GM21423 (cell line): ENCODE measurements at regions not wholly inside any gene's neighbourhood (a gene's known extent, or its start where the extent isn't known, plus 50 kb on each side); places are given as distances from the start of the nearest gene placed in this dataset.

Experiments
- ATAC-seq: cut with Tn5 transposase; IDR thresholded peaks from one replicate; pipeline ENCODE4 v1.9.1; 2021; ENCODE audit warnings: mild to moderate bottlenecking, moderate library complexity; ENCODE audit not compliant: unreplicated experiment

DNA sequence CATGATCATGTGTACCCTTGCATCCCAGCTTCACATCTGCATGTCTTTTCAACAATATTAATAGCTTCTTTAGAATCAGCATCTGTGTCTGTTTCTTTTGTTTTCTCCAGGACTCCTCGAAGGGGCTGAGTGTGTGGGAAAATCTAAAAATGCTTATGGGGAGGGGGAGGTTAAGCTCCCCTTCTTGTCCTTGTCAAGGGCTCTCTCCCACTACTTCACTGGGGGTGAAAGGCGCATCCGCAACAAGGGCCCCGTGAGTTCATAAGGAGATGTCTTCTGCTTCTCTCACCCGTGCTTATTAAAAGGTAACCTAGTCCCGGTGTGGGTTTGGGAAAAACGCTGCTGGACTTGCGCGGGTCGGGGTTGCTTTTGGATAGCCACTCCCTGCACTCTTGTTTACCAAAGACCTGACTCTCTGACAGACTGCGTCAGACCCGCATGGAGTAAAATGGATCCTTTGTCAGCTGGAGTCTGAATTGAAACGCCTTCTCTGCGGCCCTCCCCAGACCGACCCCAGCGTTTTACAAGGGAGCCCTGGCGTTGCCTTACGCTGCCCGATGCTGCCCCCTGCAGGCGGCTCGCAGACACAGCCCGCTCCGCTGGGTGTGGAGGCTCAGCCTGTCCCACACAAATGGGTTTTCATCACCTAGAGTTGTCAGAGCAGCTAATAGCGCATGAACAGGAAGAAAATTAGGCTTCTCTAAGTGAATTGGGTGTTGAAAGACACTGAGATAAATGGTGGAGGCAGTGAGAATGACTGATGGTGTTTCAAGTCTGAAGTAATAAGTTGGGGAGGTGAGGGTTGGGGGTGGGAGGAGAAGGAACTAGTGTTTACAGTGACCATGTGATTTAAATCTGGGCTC is 53.8 kb downstream of the IER5 start:
- peak; percentile 76 for ATAC-seq

DNA sequence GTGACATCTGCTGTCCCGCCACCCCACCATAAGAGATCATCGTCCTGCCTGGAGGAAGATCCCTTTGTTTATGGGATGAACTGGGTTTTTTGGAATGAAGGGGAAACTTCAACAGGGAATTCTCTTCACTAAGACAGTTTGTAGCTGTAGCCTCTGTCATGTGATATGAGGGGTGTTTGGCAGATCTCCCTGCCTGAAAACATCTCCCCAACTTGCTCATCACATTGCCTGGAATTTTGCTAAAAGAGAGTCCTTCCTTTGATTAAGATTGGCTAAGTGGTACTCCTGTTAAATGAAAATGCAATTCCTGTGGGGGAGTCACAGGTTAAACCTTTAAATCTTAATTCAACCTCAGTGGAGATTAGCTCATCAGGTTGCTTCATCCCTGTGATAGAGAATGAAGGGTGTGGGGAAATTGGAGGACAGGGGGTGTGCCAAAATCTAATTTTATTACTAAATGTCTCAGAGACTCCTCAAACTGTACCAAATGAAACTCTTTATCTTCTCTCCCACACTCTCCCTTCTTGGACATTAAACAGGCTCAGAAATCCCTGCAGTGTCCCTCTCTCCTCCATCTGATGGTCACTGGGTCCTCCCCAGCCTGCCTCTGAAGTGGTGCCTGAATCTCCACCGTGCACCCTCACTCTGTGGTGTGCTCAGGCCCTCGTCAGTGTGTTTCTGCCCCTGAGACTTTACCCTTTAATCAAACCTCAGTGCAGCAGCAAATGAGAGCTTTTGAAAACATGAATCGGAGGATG is 54.8 kb downstream of the IER5 start:
- no peak for ATAC-seq

DNA sequence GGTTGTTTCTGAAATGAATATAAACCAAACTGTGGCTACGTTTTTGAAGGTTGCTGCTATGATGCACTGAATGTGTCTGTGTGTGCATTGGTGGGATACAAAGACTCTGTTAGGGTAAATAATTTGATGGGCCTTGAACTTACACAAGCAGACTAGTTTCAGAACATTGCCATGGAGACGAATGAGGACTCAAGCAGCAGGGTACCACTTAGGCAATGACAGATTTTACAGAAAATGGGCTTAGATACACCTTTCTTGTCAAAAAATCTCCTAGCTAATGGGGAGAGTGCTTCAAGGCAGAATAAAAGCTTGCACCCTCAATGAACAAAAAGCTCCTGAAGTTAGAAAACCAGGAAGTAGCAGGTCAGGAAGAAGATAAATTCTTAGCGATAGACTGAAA is 55.7 kb downstream of the IER5 start:
- no peak for ATAC-seq

DNA sequence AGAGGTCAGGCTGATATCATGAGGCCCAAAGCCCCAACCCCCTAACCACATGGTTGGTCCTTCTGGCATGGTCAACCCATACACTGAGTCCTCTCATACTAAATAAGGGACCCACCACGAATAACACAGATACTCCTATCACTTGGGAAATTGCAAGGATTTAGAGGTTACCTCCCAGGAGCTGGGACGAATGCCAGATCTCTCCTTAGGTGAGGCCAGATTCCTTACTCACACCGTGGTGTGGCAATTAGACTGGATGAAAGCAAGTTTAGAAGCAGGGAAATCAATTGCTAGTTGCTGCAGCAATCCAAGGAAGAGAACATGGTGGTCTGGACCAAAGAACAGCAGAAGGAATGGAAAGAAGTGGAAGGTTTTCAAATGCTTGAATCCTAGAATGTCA is 60.1 kb downstream of the IER5 start:
- ATAC-seq, result no peak

DNA sequence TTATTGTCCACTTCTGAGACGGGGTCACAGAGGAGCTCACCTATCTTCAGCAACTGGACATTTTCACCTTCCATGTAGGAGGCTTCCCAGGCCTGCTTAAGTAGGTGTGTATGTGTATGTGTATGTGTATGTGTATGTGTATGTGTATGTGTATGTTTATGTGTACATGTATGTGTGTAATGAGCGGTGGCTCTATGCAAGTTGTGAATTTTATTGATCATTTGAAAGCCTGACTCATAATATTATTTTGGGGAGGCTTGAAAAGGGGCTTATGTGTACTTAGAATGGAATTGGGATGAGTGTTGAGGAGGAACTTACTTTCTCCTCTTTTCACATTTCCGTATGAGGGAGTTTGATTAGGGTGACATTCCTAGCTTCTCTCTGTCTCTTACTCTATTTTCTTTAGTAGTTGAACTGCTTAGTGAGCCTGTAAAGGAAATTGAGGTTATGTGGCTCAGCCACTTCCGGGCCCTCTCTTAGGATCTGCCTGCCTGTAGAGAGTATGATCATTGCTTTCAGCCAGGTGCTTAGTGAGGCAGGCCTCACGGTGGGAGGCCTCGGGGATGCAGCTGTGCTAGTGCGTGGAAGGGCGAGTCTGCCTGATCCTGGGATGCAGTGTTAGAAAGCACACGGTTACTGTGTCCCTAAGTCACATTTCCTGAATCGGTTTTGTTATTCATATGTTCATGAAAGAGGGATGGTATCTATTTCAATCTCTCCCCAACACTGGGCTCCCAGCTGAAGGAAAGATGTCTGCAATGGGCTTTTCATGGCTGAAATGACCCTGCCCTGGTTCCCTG is 61.0 kb downstream of the IER5 start:
- peak; percentile 80 for ATAC-seq

DNA sequence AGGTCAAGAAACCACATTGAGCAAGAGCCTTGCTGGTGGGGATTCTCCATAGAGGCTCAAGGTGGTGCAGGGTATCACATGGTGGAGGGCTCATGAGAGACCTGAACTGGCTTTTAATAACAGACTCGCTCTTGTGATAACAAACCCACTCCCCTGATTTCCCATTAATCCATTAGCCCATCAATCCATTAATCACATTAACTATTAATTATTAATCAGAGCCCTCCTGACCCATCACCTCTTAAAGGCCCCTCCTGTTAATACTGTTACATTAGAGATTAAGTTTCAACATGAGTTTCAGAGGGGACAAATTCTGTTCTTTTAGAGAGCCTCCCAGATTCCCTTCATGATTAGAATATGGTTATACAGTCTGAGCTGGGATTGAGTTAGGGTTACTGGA is 61.8 kb downstream of the IER5 start:
- ATAC-seq, result no peak

DNA sequence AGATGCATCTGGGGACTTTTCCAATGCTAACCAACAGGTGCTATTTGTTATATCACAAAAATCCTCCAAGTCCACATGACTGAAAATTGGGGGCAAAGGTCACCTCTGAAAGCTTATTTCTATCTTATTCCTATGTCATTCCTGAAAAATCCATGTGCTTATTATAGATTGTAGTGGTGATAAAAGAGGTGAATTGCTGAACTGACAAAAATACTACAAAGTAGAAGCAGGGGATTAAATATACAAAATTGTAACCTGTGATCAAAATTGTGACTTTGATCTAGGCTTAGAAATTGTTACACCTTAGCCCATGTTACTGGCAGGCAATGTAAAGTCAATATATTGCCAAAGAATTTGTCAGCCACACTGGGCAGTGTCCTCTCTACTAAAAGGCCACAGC is 62.3 kb downstream of the IER5 start:
- ATAC-seq, result no peak

DNA sequence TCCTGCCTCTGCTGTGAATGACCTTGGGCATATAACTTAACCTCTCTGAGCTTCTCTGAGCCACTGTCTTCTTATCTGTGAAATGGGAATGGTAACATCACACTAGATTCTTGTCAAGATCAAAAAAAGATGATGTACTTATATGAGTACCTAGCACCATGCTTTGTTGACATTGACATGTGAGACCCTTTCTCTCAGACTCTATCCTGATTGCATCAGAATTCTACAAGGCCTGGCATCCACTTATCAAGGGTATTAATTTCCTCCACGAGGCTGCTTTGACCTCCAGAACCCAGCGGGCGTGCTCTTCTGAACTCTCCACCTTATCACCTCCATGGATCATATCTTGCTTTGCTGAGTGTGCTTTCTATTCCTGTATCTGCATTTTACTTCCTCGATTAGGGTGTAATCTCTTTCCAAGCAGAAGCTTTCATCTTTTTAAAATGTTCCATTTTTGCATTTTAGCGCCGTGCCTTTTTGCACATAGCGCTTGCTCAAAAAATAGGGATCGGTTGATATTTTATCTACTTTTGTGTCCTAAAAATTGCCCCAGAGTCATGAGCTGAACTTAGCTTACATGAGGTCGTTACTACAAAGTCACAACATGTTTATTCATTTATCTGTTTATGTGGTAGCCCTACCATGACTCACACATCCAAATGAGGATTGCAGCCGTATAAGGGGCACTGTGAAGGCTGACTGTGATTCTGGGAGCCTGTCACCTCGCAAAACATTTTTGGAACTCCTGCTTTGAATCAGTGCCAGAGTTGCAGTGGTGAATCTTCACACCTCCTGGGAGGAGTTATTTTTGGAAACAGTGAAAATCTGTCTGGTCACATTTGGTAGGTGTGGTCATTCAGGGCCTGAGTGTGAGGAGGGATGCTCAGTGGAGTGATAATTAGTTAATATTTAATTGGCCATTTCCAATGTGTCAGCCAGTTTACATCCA is 63.2 kb downstream of the IER5 start:
- peak; percentile 36 for ATAC-seq

DNA sequence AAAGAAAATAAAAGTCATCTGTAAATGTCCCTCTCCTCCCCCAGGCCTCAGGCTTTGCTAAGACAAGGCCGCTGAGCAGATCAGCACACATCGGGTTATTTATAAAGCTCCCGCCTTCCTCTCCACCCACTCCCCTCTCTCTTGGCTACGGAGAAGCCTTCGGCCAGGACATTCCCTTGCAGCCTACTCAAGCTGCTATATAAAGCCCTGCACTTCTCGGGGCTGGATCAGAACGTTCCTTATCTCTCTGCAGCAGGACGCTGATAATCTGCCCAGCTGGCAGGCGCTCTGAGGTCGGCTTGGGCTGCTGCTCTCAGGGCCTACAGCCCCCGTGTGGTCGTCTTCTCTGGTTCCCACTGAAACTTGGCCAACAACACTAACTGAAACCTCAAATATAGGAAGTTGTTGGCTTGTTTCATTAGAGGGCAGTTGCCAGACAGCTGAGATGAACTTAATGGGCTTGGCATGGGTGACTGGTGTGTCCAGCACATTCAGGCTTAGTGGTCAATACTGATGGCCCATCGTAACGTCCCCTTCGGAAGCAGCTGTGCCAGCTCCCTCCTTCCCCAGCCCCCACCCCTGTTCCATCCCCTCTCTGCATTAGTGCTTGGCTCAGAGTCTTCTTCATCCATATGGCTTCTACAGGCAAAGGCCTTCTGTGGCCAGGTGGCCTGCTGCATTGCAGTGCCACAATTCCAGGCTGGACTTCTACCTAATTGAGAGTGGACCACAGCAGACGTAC is 64.6 kb downstream of the IER5 start:
- peak; percentile 61 for ATAC-seq

DNA sequence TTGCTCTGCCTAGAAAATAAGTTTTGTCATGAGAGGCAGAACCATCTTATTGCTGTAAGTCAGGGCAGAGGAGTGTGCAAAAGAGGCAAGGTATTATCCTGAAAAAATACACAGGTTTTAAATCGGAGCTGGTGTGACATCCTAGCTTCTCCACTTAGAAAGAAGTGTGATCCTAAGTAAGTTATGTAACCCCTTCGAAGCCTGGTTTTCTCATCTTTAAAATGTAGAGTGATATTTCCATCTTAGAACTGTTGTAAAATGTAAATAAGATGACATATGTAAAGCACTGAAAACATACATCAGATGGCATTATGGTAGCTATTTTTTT is 65.1 kb downstream of the IER5 start:
- no peak for ATAC-seq

DNA sequence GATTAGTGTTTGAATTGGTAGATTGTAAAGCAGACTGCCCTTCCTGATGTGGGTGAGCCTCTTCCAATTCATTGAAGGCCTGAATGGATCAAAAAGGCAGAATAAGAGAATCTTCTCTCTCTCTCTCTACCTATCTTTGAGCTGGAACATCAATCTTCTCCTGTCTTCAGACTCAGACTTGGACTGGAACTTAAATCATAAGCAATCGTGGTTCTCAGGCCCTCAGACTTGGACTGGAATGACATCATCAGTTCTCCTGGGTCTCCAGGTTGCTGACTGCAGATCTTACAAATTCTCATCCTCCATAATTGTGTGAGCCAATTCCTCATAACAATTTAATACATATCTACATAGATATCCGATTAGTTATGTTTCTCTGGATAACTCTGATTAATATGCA is 66.8 kb downstream of the IER5 start:
- no peak for ATAC-seq

DNA sequence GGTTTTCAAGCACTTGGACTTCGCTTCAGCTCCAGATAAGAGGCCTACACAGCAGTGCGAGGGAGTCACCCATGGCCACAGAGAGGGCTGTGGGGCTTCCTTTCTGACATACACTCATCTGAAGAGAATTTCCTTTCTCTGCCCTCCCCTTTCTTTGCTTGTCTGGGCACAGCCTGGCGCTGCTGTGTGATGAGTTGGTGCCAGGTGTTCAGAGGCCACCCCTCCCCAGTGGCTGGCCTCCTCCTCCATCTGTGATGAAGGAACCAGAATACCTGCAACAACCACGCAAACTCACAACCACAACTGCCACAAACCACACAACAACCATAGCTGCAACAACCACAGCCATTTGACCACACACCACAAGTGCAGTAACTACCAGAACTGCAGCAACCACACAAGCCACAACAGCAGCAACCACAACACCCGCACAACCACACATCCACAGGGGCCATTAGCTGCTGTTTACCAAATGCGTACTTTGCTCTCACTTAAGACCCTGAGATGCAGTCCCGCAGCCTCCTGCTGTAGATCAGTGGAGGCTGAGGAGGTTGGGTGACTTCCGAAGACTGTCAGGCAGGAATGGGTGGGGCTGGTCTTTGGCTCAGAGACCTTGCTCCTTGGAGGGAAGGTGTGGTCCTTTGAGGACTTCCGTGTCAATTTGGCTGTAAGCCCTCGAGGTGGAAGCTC is 71.1 kb downstream of the IER5 start:
- no peak for ATAC-seq

DNA sequence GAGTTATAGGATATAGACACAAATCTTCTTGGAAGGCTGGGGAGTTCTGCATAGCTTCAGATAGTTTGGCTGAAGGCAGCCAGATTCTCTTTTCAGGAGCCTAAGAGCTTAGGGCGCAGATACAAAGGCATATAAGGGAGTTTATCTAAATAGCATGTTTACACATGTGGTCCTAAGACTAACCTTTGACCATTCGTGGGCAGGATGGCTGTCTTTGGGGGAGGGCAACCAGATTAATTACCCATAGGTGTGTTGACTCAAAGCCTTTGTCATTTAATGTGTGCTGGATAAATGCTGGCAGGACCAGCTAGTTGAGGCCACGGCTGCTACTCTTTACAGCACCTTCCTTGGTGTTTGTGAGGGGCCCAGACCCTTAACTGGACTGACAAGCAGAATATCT is 71.8 kb downstream of the IER5 start:
- ATAC-seq, result no peak

DNA sequence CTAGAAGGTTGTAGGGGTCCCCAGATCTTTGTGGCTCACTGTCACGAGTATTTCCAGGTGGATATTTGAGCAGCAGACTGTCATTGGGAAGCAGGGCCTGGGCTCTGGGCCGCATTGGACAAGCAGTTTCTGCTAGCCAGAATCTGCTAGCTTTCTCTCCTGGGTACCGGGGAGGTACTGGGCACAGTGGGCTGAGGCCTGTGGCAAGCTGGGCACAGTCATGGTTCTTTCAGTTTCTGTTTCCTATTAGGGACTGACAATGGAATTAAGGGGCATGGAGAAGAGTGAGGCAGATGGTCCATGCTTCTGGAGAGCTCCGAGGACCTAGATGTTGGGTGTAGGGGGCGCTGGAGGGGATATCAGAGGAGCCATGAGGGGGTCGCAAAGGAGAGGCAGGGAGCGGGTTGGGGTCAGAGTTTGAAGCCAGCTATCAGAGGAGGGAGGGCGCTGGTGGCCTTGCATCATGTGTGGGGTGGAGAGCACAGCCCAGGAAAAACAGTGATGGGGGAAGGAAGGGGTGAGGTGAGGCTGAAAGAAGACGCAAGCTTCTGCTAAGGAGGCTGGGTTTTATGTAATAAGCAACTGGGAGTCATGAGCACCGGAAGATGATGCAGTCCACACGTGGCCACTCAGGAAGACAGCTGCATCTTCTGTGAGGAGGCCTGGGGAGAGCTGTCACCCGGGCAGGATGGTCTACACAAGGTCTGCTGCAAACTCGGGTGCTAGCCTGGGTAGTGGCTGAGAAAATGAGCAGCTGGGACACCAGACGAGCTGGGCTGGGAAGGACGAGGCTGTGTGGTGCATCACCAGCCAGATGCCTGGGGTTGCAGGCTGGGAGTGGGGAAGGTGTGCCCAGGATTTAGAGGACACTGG is 72.7 kb downstream of the IER5 start:
- ATAC-seq, result no peak

DNA sequence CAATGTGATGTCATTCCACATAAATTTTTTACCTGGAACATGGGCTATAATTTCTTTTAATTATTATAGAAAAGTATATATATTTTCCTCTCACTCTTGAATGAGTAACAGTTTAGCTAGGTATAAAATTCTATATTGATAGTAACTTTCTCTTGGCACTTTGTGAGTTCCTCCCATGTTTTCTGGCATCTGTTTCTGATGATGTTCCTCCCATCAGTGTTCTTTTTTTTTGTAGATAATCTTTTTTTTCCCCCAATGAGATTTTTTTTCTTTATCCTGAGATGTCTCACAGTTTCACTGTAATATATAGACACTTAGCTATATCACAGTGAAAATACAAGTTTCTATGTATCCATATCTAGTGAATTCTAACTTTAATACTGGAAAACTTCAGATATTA is 75.2 kb downstream of the IER5 start:
- no peak for ATAC-seq

DNA sequence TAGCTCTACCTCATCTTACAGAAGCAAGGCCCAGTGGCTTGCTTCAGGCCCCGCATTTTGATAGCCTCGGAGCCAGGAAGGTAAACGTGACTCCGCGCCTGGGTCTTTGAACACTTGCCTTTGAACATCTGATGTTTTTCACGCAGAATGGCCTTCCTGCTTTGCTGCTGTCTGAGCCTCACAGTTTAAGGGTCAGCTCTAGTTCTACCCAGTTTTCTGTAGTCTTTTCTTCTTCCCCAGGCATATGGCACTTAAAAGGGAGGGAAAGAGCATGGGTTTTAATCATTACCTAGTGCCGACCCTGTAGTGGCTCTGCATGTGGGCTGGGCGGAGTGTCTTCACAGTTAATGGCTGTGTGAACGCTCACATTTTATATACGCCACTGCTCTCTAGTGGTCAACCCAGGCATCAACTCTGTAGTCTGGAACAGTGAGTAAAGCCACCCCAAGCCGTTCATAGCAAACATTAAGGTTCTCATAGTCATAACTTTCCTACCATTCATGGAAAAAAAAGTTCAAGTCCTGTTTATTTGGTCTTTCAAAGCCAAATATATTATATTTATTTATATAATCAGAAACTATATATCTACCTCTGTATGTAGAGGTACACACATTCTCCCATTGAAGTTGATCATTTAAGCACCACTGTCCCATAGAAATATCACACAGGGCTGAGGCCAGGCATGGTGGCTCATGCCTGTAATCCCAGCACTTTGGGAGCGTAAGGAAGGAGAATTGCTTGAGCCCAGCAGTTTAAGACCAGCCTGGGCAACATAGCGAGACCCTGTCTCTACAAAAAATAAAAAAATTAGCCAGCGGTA is 78.1 kb downstream of the IER5 start:
- ATAC-seq, result peak; percentile 96

DNA sequence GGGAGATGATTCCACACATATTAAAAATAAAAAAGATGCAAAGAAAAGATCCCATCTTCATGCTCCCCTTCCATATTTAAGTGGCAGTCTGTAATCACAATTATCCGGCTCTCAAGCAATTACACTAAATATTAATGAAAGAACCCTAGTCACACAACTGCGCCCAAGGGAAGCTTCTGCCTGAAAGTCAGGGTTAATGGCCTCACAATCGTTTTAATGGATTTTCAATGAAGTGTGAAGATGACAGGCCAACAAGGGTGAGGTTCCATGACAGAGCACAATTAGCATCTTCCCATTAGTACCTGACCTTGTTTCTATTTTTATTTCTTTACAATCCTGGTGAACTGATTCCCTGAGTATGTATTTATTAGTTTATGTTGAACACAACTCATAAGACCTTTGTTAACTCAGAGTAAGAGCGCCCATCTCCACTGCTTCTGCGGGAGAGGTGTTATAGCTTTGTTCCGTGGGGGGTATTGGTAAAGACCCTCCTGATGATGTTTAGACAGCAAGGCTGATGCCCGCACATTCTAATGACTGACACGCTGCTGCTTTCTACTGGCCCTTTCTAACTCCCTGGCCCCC is 80.9 kb downstream of the IER5 start:
- no peak for ATAC-seq
